WTC11 (cell line): ENCODE measurements at regions not wholly inside any gene's neighbourhood (a gene's known extent, or its start where the extent isn't known, plus 50 kb on each side); places are given as distances from the start of the nearest gene placed in this dataset.
A peak's percentile ranks its signal among the peaks of the same experiment; 100 is the strongest.

Experiments
- CREM ChIP-seq: sonication (generic); formaldehyde crosslinking; IDR thresholded peaks from 2 replicates; pipeline ENCODE4 v1.8.1; 2022; ENCODE audit warnings: mild to moderate bottlenecking, missing genetic modification reagents, moderate library complexity
- FOXP1 ChIP-seq: sonication (generic); formaldehyde crosslinking; IDR thresholded peaks from 2 replicates; pipeline ENCODE4 v1.8.0; 2022; ENCODE audit warnings: missing genetic modification reagents, mild to moderate bottlenecking, moderate library complexity, borderline replicate concordance
- MXD4 ChIP-seq: fragments of 250-450 bp; sonication (Bioruptor Pico); IDR thresholded peaks from 2 replicates; pipeline ENCODE4 v1.8.0; 2021; ENCODE audit warnings: mild to moderate bottlenecking, moderate library complexity, borderline replicate concordance
- TEAD4 ChIP-seq: sonication (generic); formaldehyde crosslinking; IDR thresholded peaks from 2 replicates; pipeline ENCODE4 v1.8.0; 2022; ENCODE audit warnings: mild to moderate bottlenecking, missing genetic modification reagents
- ZNF317 ChIP-seq: sonication (generic); formaldehyde crosslinking; IDR thresholded peaks from 2 replicates; pipeline ENCODE4 v1.8.1; 2023; ENCODE audit warnings: low read depth, mild to moderate bottlenecking, moderate library complexity, missing genetic modification reagents, borderline replicate concordance
- TF ChIP-seq, protein P1 (sequence below): fragments of 200-600 bp; IDR thresholded peaks from 2 replicates; pipeline ENCODE4 v1.8.0; 2022; ENCODE audit warnings: antibody characterized with exemption
- TF ChIP-seq, protein P2 (sequence below): fragments of 250-450 bp; sonication (Bioruptor Pico); IDR thresholded peaks from 2 replicates; pipeline ENCODE4 v1.9.0; 2021; ENCODE audit warnings: moderate library complexity, mild to moderate bottlenecking, inconsistent platforms, borderline replicate concordance
- TF ChIP-seq, protein P3 (sequence below): sonication (generic); formaldehyde crosslinking; IDR thresholded peaks from 2 replicates; pipeline ENCODE4 v1.8.0; 2022; ENCODE audit warnings: mild to moderate bottlenecking, missing genetic modification reagents
- TF ChIP-seq, protein P4 (sequence below): sonication (generic); formaldehyde crosslinking; IDR thresholded peaks from 2 replicates; pipeline ENCODE4 v1.8.0; 2023; ENCODE audit warnings: mild to moderate bottlenecking, missing genetic modification reagents
- TF ChIP-seq, protein P5 (sequence below): sonication (generic); formaldehyde crosslinking; conservative IDR thresholded peaks from 2 replicates; pipeline ENCODE4 v1.8.1; 2023; ENCODE audit warnings: mild to moderate bottlenecking, low read depth, missing genetic modification reagents, moderate library complexity
- TF ChIP-seq, protein P6 (sequence below): sonication (generic); formaldehyde crosslinking; IDR thresholded peaks from 2 replicates; pipeline ENCODE4 v1.8.0; 2022; ENCODE audit warnings: missing genetic modification reagents
- TF ChIP-seq, protein P7 (sequence below): sonication (generic); formaldehyde crosslinking; IDR thresholded peaks from 2 replicates; pipeline ENCODE4 v1.8.1; 2022; ENCODE audit warnings: missing genetic modification reagents, borderline replicate concordance
- TF ChIP-seq, protein P8 (sequence below): sonication (generic); formaldehyde crosslinking; IDR thresholded peaks from 2 replicates; pipeline ENCODE4 v1.8.1; 2023; ENCODE audit warnings: mild to moderate bottlenecking, missing genetic modification reagents, moderate library complexity
- TF ChIP-seq, protein P9 (sequence below): sonication (generic); formaldehyde crosslinking; IDR thresholded peaks from 2 replicates; pipeline ENCODE4 v1.8.1; 2023; ENCODE audit warnings: mild to moderate bottlenecking, missing genetic modification reagents, moderate library complexity

DNA sequence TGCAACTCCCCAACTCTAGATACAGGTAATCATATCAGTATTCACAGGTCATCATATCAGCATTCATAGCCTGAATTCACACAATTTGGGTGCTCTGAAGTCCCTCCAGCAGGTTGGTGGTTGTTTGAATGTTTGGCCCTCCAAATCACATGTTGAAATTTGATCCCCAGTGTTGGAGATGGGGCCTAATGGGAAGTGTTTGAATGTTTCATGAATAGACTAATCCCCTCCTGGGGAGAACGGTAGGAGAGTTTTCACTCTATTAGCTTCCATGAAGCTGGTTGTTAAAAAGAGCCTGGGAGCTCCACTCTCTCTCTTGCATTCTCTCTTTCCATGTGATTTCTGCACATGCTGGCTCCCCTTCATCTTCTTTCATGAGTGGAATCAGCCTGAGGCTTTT lies 288.6 kb upstream of the PCDH9 start:
- TF ChIP-seq, protein P1, sequence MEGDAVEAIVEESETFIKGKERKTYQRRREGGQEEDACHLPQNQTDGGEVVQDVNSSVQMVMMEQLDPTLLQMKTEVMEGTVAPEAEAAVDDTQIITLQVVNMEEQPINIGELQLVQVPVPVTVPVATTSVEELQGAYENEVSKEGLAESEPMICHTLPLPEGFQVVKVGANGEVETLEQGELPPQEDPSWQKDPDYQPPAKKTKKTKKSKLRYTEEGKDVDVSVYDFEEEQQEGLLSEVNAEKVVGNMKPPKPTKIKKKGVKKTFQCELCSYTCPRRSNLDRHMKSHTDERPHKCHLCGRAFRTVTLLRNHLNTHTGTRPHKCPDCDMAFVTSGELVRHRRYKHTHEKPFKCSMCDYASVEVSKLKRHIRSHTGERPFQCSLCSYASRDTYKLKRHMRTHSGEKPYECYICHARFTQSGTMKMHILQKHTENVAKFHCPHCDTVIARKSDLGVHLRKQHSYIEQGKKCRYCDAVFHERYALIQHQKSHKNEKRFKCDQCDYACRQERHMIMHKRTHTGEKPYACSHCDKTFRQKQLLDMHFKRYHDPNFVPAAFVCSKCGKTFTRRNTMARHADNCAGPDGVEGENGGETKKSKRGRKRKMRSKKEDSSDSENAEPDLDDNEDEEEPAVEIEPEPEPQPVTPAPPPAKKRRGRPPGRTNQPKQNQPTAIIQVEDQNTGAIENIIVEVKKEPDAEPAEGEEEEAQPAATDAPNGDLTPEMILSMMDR: no peak
- TF ChIP-seq, protein P2, sequence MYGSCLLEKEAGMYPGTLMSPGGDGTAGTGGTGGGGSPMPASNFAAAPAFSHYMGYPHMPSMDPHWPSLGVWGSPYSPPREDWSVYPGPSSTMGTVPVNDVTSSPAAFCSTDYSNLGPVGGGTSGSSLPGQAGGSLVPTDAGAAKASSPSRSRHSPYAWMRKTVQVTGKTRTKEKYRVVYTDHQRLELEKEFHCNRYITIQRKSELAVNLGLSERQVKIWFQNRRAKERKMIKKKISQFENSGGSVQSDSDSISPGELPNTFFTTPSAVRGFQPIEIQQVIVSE: no peak
- TF ChIP-seq ZNF317 (CRISPR knock-in tag): no peak
- TF ChIP-seq, protein P3, sequence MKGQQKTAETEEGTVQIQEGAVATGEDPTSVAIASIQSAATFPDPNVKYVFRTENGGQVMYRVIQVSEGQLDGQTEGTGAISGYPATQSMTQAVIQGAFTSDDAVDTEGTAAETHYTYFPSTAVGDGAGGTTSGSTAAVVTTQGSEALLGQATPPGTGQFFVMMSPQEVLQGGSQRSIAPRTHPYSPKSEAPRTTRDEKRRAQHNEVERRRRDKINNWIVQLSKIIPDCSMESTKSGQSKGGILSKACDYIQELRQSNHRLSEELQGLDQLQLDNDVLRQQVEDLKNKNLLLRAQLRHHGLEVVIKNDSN (CRISPR knock-in tag): no peak; the same call in 1 of the 2 replicates
- TF ChIP-seq, protein P4, sequence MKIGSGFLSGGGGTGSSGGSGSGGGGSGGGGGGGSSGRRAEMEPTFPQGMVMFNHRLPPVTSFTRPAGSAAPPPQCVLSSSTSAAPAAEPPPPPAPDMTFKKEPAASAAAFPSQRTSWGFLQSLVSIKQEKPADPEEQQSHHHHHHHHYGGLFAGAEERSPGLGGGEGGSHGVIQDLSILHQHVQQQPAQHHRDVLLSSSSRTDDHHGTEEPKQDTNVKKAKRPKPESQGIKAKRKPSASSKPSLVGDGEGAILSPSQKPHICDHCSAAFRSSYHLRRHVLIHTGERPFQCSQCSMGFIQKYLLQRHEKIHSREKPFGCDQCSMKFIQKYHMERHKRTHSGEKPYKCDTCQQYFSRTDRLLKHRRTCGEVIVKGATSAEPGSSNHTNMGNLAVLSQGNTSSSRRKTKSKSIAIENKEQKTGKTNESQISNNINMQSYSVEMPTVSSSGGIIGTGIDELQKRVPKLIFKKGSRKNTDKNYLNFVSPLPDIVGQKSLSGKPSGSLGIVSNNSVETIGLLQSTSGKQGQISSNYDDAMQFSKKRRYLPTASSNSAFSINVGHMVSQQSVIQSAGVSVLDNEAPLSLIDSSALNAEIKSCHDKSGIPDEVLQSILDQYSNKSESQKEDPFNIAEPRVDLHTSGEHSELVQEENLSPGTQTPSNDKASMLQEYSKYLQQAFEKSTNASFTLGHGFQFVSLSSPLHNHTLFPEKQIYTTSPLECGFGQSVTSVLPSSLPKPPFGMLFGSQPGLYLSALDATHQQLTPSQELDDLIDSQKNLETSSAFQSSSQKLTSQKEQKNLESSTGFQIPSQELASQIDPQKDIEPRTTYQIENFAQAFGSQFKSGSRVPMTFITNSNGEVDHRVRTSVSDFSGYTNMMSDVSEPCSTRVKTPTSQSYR (CRISPR knock-in tag): no peak
- TF ChIP-seq TEAD4 (CRISPR knock-in tag): no peak
- TF ChIP-seq, protein P5, sequence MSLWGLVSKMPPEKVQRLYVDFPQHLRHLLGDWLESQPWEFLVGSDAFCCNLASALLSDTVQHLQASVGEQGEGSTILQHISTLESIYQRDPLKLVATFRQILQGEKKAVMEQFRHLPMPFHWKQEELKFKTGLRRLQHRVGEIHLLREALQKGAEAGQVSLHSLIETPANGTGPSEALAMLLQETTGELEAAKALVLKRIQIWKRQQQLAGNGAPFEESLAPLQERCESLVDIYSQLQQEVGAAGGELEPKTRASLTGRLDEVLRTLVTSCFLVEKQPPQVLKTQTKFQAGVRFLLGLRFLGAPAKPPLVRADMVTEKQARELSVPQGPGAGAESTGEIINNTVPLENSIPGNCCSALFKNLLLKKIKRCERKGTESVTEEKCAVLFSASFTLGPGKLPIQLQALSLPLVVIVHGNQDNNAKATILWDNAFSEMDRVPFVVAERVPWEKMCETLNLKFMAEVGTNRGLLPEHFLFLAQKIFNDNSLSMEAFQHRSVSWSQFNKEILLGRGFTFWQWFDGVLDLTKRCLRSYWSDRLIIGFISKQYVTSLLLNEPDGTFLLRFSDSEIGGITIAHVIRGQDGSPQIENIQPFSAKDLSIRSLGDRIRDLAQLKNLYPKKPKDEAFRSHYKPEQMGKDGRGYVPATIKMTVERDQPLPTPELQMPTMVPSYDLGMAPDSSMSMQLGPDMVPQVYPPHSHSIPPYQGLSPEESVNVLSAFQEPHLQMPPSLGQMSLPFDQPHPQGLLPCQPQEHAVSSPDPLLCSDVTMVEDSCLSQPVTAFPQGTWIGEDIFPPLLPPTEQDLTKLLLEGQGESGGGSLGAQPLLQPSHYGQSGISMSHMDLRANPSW: no peak
- TF ChIP-seq CREM: no peak
- no peak for TF ChIP-seq FOXP1
- no peak for TF ChIP-seq MXD4 (CRISPR knock-in tag)
- TF ChIP-seq, protein P6, sequence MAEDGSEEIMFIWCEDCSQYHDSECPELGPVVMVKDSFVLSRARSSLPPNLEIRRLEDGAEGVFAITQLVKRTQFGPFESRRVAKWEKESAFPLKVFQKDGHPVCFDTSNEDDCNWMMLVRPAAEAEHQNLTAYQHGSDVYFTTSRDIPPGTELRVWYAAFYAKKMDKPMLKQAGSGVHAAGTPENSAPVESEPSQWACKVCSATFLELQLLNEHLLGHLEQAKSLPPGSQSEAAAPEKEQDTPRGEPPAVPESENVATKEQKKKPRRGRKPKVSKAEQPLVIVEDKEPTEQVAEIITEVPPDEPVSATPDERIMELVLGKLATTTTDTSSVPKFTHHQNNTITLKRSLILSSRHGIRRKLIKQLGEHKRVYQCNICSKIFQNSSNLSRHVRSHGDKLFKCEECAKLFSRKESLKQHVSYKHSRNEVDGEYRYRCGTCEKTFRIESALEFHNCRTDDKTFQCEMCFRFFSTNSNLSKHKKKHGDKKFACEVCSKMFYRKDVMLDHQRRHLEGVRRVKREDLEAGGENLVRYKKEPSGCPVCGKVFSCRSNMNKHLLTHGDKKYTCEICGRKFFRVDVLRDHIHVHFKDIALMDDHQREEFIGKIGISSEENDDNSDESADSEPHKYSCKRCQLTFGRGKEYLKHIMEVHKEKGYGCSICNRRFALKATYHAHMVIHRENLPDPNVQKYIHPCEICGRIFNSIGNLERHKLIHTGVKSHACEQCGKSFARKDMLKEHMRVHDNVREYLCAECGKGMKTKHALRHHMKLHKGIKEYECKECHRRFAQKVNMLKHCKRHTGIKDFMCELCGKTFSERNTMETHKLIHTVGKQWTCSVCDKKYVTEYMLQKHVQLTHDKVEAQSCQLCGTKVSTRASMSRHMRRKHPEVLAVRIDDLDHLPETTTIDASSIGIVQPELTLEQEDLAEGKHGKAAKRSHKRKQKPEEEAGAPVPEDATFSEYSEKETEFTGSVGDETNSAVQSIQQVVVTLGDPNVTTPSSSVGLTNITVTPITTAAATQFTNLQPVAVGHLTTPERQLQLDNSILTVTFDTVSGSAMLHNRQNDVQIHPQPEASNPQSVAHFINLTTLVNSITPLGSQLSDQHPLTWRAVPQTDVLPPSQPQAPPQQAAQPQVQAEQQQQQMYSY (CRISPR knock-in tag): no peak
- TF ChIP-seq, protein P7, sequence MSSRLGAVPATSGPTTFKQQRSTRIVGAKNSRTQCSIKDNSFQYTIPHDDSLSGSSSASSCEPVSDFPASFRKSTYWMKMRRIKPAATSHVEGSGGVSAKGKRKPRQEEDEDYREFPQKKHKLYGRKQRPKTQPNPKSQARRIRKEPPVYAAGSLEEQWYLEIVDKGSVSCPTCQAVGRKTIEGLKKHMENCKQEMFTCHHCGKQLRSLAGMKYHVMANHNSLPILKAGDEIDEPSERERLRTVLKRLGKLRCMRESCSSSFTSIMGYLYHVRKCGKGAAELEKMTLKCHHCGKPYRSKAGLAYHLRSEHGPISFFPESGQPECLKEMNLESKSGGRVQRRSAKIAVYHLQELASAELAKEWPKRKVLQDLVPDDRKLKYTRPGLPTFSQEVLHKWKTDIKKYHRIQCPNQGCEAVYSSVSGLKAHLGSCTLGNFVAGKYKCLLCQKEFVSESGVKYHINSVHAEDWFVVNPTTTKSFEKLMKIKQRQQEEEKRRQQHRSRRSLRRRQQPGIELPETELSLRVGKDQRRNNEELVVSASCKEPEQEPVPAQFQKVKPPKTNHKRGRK (CRISPR knock-in tag): no peak
- TF ChIP-seq, protein P8, sequence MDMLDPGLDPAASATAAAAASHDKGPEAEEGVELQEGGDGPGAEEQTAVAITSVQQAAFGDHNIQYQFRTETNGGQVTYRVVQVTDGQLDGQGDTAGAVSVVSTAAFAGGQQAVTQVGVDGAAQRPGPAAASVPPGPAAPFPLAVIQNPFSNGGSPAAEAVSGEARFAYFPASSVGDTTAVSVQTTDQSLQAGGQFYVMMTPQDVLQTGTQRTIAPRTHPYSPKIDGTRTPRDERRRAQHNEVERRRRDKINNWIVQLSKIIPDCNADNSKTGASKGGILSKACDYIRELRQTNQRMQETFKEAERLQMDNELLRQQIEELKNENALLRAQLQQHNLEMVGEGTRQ (CRISPR knock-in tag): peak; percentile 66
- TF ChIP-seq, protein P9, sequence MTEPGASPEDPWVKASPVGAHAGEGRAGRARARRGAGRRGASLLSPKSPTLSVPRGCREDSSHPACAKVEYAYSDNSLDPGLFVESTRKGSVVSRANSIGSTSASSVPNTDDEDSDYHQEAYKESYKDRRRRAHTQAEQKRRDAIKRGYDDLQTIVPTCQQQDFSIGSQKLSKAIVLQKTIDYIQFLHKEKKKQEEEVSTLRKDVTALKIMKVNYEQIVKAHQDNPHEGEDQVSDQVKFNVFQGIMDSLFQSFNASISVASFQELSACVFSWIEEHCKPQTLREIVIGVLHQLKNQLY (CRISPR knock-in tag): no peak
